Neural progenitor cell (in vitro differentiated cells): ENCODE measurements at regions not wholly inside any gene's neighbourhood (a gene's known extent, or its start where the extent isn't known, plus 50 kb on each side); places are given as distances from the start of the nearest gene placed in this dataset.

Experiments
- CTCF ChIP-seq: fragments of 200-600 bp; sonication (generic); IDR thresholded peaks from 2 replicates; pipeline ENCODE4 v1.5.1; 2017; ENCODE audit warnings: antibody characterized with exemption, mild to moderate bottlenecking
- EZH2 ChIP-seq: fragments of 200-600 bp; sonication (generic); IDR thresholded peaks from 2 replicates; pipeline ENCODE4 v1.6.1; 2017; ENCODE audit warnings: antibody characterized with exemption, mild to moderate bottlenecking, moderate library complexity

- no peak for TF ChIP-seq CTCF
- no peak for TF ChIP-seq EZH2
Observed at GRCh38 chrX:65203545-65203944, 227.3 kb upstream of the ZC4H2 start.
